K562 (cell line): ENCODE measurements at regions not wholly inside any gene's neighbourhood (a gene's known extent, or its start where the extent isn't known, plus 50 kb on each side); places are given as distances from the start of the nearest gene placed in this dataset.

Experiments
- CTBP1 ChIP-seq: fragments of 450-650 bp; IDR thresholded peaks from 2 replicates; pipeline ENCODE4 v1.6.1; 2016; ENCODE audit warnings: borderline replicate concordance
- ELF2 ChIP-seq: fragments of 250-450 bp; sonication (Bioruptor Pico); IDR thresholded peaks from 2 replicates; pipeline ENCODE4 v1.5.0; 2021; ENCODE audit warnings: mild to moderate bottlenecking
- FOXK2 ChIP-seq, 2 experiments: fragments of 450-650 bp; IDR thresholded peaks in 1 of 2; conservative IDR thresholded peaks in 1 of 2; 2 replicates each; pipeline ENCODE4 v1.6.1; 2016; ENCODE audit warnings: low read depth in 2 of 2, mild to moderate bottlenecking in 1 of 2
- GATAD2A ChIP-seq: fragments of 450-650 bp; IDR thresholded peaks from 2 replicates; pipeline ENCODE4 v1.6.1; 2017
- HIVEP1 ChIP-seq: fragments of 250-450 bp; sonication (Bioruptor Pico); IDR thresholded peaks from 2 replicates; pipeline ENCODE4 v1.4.0; 2020; ENCODE audit warnings: mild to moderate bottlenecking
- MYNN ChIP-seq, 2 experiments: sonication (generic); formaldehyde crosslinking in 1 of 2; IDR thresholded peaks; 2 replicates each; pipeline versions ENCODE4 v1.5.0 to v1.6.1; 2016 to 2020; ENCODE audit warnings: antibody characterized with exemption in 1 of 2, missing genetic modification reagents in 1 of 2
- NR2C1 ChIP-seq, 2 experiments: fragments of 450-650 bp; IDR thresholded peaks; 2 replicates each; pipeline ENCODE4 v1.6.1; 2017; ENCODE audit warnings: mild to moderate bottlenecking in 2 of 2, antibody characterized with exemption in 1 of 2, inconsistent platforms in 1 of 2, missing compliant biosample characterization in 1 of 2, missing genetic modification characterization in 1 of 2
- PHF21A ChIP-seq: fragments of 450-650 bp; IDR thresholded peaks from 2 replicates; pipeline ENCODE4 v1.6.1; 2017; ENCODE audit warnings: low read depth, borderline replicate concordance
- SIN3A ChIP-seq, 2 experiments: fragments of 150-350 bp in 1 of 2; IDR thresholded peaks; 2 replicates each; pipeline ENCODE4 v1.6.1; 2011 to 2016; ENCODE audit warnings: borderline replicate concordance in 2 of 2, low read depth in 2 of 2, low read length in 2 of 2, mild to moderate bottlenecking in 2 of 2, moderate library complexity in 2 of 2; ENCODE audit not compliant: control insufficient read depth in 1 of 2
- SIX5 ChIP-seq, 2 experiments: IDR thresholded peaks; 2 replicates each; pipeline ENCODE4 v1.6.1; 2011; ENCODE audit warnings: low read length in 2 of 2, borderline replicate concordance in 1 of 2, low read depth in 1 of 2, mild to moderate bottlenecking in 1 of 2, moderate library complexity in 1 of 2; ENCODE audit not compliant: insufficient read depth in 1 of 2
- SRSF1 ChIP-seq: fragments of 200-400 bp; formaldehyde crosslinking; IDR thresholded peaks from 2 replicates; pipeline ENCODE4 v1.6.1; 2017; ENCODE audit warnings: mild to moderate bottlenecking, low read depth, low read length, moderate library complexity
- YBX1 ChIP-seq: fragments of 450-650 bp; IDR thresholded peaks from 2 replicates; pipeline ENCODE4 v1.7.1; 2016; ENCODE audit warnings: mild to moderate bottlenecking
- ZNF197 ChIP-seq: fragments of 200-800 bp; sonication (Bioruptor generic); IDR thresholded peaks from 2 replicates; pipeline ENCODE4 v1.6.1; 2016; ENCODE audit warnings: low read depth, missing genetic modification characterization, missing compliant biosample characterization
- TF ChIP-seq, protein P1 (sequence below): sonication (generic); formaldehyde crosslinking; IDR thresholded peaks from 2 replicates; pipeline ENCODE4 v1.8.0; 2022; ENCODE audit warnings: missing genetic modification reagents, mild to moderate bottlenecking, borderline replicate concordance
- TF ChIP-seq, protein P2 (sequence below), 2 experiments: fragments of 200-800 bp in 1 of 2; sonication (Bioruptor generic) in 1 of 2; sonication (generic) in 1 of 2; formaldehyde crosslinking in 1 of 2; IDR thresholded peaks in 1 of 2; conservative IDR thresholded peaks in 1 of 2; 2 replicates each; pipeline versions ENCODE4 v1.5.0 to v1.6.1; 2016 to 2020; ENCODE audit warnings: missing compliant biosample characterization in 1 of 2, missing genetic modification characterization in 1 of 2, missing genetic modification reagents in 1 of 2
- TF ChIP-seq, protein P3 (sequence below): sonication (generic); formaldehyde crosslinking; IDR thresholded peaks from 2 replicates; pipeline ENCODE4 v1.8.0; 2022; ENCODE audit warnings: mild to moderate bottlenecking, missing genetic modification reagents
- TF ChIP-seq, protein P4 (sequence below), 2 experiments: IDR thresholded peaks; 2 replicates each; pipeline ENCODE4 v1.6.1; 2012; ENCODE audit warnings: improper control_type of control experiment in 2 of 2, low read depth in 2 of 2, low read length in 2 of 2, borderline replicate concordance in 1 of 2

DNA sequence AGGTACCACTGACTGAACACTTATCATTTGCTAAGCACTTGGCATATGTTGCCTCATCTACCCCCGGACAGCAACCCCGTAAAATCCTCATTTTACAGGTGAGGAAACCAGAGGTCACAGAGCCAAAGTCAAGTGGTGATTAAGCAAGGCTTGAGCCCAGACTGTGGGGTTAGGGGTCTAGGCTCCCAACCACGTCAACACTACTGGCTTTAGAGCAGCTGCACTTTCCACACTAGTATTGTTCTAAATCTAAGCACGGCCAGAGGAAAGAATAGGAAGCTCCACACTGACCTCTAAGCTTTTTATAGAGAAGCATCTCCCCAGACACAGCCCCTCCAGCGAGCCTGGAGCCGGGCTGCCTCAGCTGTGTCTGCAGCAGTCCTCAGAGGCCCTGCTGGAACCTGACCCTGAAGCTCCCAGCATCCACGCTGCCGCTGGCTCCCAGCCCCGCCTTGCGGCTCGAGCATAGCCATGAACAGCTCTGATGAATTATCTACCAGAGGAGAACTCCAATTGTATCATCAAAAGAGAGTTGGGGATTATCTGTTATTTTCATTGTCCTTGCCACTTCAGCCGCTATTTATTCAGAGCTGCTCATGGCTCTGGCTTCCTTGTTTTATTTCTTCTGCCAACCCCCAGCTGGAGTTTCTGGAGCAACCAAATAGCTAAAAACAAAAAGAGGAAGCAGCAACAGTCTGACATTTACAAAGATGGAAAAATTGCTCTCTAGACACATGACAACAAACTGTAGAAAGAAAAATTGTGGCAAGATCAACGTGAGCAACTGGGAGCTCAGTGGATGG is 62.2 kb upstream of the RTN4 start (continued):
- TF ChIP-seq, protein P1, sequence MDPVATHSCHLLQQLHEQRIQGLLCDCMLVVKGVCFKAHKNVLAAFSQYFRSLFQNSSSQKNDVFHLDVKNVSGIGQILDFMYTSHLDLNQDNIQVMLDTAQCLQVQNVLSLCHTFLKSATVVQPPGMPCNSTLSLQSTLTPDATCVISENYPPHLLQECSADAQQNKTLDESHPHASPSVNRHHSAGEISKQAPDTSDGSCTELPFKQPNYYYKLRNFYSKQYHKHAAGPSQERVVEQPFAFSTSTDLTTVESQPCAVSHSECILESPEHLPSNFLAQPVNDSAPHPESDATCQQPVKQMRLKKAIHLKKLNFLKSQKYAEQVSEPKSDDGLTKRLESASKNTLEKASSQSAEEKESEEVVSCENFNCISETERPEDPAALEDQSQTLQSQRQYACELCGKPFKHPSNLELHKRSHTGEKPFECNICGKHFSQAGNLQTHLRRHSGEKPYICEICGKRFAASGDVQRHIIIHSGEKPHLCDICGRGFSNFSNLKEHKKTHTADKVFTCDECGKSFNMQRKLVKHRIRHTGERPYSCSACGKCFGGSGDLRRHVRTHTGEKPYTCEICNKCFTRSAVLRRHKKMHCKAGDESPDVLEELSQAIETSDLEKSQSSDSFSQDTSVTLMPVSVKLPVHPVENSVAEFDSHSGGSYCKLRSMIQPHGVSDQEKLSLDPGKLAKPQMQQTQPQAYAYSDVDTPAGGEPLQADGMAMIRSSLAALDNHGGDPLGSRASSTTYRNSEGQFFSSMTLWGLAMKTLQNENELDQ (CRISPR knock-in tag) = no peak
- TF ChIP-seq SIX5 (IDR thresholded peaks at IDR 0.05; ENCODE audit: borderline replicate concordance in 1 of 2, insufficient read depth in 1 of 2, low read depth in 1 of 2, low read length in 2 of 2) = no peak
- TF ChIP-seq, protein P2, sequence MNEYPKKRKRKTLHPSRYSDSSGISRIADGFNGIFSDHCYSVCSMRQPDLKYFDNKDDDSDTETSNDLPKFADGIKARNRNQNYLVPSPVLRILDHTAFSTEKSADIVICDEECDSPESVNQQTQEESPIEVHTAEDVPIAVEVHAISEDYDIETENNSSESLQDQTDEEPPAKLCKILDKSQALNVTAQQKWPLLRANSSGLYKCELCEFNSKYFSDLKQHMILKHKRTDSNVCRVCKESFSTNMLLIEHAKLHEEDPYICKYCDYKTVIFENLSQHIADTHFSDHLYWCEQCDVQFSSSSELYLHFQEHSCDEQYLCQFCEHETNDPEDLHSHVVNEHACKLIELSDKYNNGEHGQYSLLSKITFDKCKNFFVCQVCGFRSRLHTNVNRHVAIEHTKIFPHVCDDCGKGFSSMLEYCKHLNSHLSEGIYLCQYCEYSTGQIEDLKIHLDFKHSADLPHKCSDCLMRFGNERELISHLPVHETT (CRISPR knock-in tag; conservative IDR thresholded peaks at IDR 0.05 in 1 of 2, IDR thresholded peaks at IDR 0.05 in 1 of 2) = no peak; a peak in 2 of 4 replicates
- TF ChIP-seq HIVEP1 = no peak
- 0 out of 2 replicates have a peak, but pooled peaks have one; percentile 9 for TF ChIP-seq ZNF197 (CRISPR knock-in tag)
- TF ChIP-seq NR2C1 (IDR thresholded peaks at IDR 0.05) = no peak
- peak; percentile 22; the same call in 1 of the 2 replicates for TF ChIP-seq NR2C1 (tag; IDR thresholded peaks at IDR 0.05)
- TF ChIP-seq, protein P3, sequence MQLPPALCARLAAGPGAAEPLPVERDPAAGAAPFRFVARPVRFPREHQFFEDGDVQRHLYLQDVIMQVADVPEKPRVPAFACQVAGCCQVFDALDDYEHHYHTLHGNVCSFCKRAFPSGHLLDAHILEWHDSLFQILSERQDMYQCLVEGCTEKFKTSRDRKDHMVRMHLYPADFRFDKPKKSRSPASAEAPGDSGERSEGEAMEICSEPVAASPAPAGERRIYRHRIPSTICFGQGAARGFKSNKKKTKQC (CRISPR knock-in tag) = peak; percentile 60; the same call in 1 of the 2 replicates
- TF ChIP-seq PHF21A = no peak
- TF ChIP-seq FOXK2 (conservative IDR thresholded peaks at IDR 0.05 in 1 of 2, IDR thresholded peaks at IDR 0.05 in 1 of 2; ENCODE audit: low read depth in 2 of 2) = no peak
- no peak for TF ChIP-seq MYNN (IDR thresholded peaks at IDR 0.05)
- no peak for TF ChIP-seq MYNN (CRISPR knock-in tag; IDR thresholded peaks at IDR 0.05)
- TF ChIP-seq SIN3A (IDR thresholded peaks at IDR 0.05; ENCODE audit: borderline replicate concordance in 2 of 2, control insufficient read depth in 1 of 2, low read depth in 2 of 2, low read length in 2 of 2) = 0 out of 4 replicates have a peak, but pooled peaks of 1 of the 2 experiments have one; percentile 54
- no peak for TF ChIP-seq SRSF1
- TF ChIP-seq, protein P4, sequence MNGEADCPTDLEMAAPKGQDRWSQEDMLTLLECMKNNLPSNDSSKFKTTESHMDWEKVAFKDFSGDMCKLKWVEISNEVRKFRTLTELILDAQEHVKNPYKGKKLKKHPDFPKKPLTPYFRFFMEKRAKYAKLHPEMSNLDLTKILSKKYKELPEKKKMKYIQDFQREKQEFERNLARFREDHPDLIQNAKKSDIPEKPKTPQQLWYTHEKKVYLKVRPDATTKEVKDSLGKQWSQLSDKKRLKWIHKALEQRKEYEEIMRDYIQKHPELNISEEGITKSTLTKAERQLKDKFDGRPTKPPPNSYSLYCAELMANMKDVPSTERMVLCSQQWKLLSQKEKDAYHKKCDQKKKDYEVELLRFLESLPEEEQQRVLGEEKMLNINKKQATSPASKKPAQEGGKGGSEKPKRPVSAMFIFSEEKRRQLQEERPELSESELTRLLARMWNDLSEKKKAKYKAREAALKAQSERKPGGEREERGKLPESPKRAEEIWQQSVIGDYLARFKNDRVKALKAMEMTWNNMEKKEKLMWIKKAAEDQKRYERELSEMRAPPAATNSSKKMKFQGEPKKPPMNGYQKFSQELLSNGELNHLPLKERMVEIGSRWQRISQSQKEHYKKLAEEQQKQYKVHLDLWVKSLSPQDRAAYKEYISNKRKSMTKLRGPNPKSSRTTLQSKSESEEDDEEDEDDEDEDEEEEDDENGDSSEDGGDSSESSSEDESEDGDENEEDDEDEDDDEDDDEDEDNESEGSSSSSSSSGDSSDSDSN (IDR thresholded peaks at IDR 0.05; ENCODE audit: borderline replicate concordance in 1 of 2, low read depth in 2 of 2, low read length in 2 of 2) = peak in 1 of 2 experiments; percentile 77; a peak in 2 of 4 replicates
- TF ChIP-seq GATAD2A = no peak
- TF ChIP-seq ELF2 (CRISPR knock-in tag) = no peak
- no peak for TF ChIP-seq YBX1
- TF ChIP-seq CTBP1 = no peak; the same call in 1 of the 2 replicates
